A673 (cell line): ENCODE measurements at regions not wholly inside any gene's neighbourhood (a gene's known extent, or its start where the extent isn't known, plus 50 kb on each side); places are given as distances from the start of the nearest gene placed in this dataset.
"Not testable (repeated sequence)": the region's sequence is repeated elsewhere in the genome, so short reads cannot be mapped to it uniquely, and the experiment has no call there.

Source experiments
- BruUV-seq: library from RNA; stranded (reverse); fragments of 400-500 nt; replicated peaks from 2 replicates; lab custom pipeline; 2021; lab: Mats Ljungman, UMichigan
- CTCF ChIA-PET: fragments of 300-600 bp; sonication (Branson Sonifier 250); formaldehyde crosslinking; loops from one replicate; lab custom pipeline; 2022; ENCODE audit warnings: antibody characterized with exemption; lab: Charles Lee
- POLR2A ChIA-PET: fragments of 300-600 bp; sonication (Branson Sonifier 250); formaldehyde crosslinking; loops from one replicate; lab custom pipeline; 2022; ENCODE audit warnings: antibody characterized with exemption; ENCODE audit not compliant: low non-redundant PET; lab: Charles Lee
- DNase-seq: peaks from one replicate; pipeline ENCODE4 v3.0.0-alpha.2; 2015; ENCODE audit warnings: low spot score
- H3K27ac ChIP-seq: fragments of 200-600 bp; sonication (generic); 2 replicates; pipeline ENCODE4 v1.5.1; 2016; ENCODE audit warnings: mixed run types, low read depth, mild to moderate bottlenecking, mixed read lengths, antibody characterized with exemption, low read length; ENCODE audit not compliant: poor library complexity, severe bottlenecking
- H3K27me3 ChIP-seq: fragments of 200-600 bp; sonication (generic); replicated peaks from 2 replicates; pipeline ENCODE4 v1.6.1; 2017; ENCODE audit warnings: mixed run types, low read depth, mild to moderate bottlenecking, mixed read lengths, antibody characterized with exemption, low read length; ENCODE audit not compliant: insufficient read depth, poor library complexity
- H3K36me3 ChIP-seq: fragments of 200-600 bp; sonication (generic); 2 replicates; pipeline ENCODE4 v1.6.1; 2016; ENCODE audit warnings: mixed run types, mild to moderate bottlenecking, mixed read lengths, antibody characterized with exemption, low read length; ENCODE audit not compliant: insufficient read depth, poor library complexity, severe bottlenecking
- H3K4me1 ChIP-seq: fragments of 200-600 bp; sonication (generic); 2 replicates; pipeline ENCODE4 v1.6.1; 2017; ENCODE audit warnings: mixed run types, mild to moderate bottlenecking, mixed read lengths, antibody characterized with exemption, low read length; ENCODE audit not compliant: insufficient read depth, poor library complexity, severe bottlenecking
- H3K4me3 ChIP-seq: fragments of 200-600 bp; sonication (generic); 2 replicates; pipeline ENCODE4 v1.5.1; 2016; ENCODE audit warnings: low read depth, mixed run types, mild to moderate bottlenecking, mixed read lengths, low read length; ENCODE audit not compliant: poor library complexity, severe bottlenecking
- H3K9me3 ChIP-seq: fragments of 200-600 bp; sonication (generic); 2 replicates; pipeline ENCODE4 v1.6.1; 2016; ENCODE audit warnings: mixed run types, low read depth, mild to moderate bottlenecking, mixed read lengths, antibody characterized with exemption, low read length; ENCODE audit not compliant: poor library complexity, severe bottlenecking
- EZH2 ChIP-seq: fragments of 200-600 bp; sonication (generic); IDR thresholded peaks from 2 replicates; pipeline ENCODE4 v1.6.1; 2017; ENCODE audit warnings: borderline replicate concordance, low read depth, mild to moderate bottlenecking, mixed read lengths, antibody characterized with exemption, low read length; ENCODE audit not compliant: poor library complexity, severe bottlenecking
- intact Hi-C: fragments of 100-400 bp; cut with micrococcal nuclease; formaldehyde crosslinking; loops from one replicate; pipeline ENCODE4 v1.10.0; 2022; ENCODE audit not compliant: unreplicated experiment
- TF ChIP-seq, protein P1 (sequence below): fragments of 300-800, 200-600 bp; sonication (generic); conservative IDR thresholded peaks from 2 replicates; pipeline ENCODE4 v1.5.1; 2017; ENCODE audit warnings: low read depth, mild to moderate bottlenecking, antibody characterized with exemption, low read length, moderate library complexity, mixed read lengths

DNA sequence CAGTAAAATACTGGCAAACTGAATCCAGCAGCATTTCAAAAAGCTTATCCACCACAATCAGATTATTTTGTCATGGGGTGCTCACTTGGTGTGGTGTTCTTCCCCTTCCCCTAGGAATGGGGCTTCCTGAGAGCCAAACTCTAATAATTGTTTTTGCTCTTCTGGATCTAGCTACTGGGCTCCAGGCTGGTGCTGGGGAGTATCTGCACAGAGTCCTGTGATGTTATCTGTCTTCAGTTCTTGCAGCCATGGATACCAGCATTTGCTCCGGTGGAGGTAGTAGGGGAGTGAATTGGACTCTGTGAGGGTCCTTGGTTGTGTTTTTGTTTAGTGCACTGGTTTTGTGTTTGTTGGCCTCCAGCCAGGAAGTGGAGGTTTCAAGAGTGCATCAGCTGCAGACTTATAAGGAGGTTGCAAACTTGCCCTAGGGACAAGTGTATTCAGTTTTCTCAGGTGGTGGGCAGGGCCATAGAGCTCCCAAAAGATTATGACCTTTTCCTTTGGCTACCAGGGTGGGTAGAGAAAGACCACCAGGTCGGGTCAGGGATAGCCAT lies 308.5 kb upstream of the MAGI2 start:
- BruUV-seq: no TSS peak
- CTCF ChIA-PET: no interaction called here

DNA sequence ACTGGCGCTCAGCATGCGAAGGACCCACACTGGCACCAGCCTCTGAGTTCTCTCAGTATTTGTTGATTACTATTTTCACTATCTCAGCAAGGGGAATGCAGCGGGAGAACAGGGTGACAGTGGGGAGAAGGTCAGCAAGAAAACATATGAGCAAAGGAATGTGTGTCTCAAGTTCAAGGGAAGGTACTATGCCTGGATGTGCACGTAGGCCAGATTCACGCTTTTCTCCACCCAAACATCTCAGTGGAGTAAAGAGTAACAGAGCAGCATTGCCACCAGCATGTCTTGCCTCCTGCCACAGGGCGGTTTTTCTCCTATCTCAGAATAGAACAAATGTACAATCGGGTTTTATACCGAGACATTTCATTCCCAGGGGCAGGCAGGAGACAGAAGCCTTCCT lies 297.5 kb upstream of the MAGI2 start:
- DNase-seq, H3K9me3 ChIP-seq, H3K27ac ChIP-seq, H3K27me3 ChIP-seq, BruUV-seq, POLR2A ChIA-PET, H3K36me3 ChIP-seq, CTCF ChIA-PET, H3K4me1 ChIP-seq, intact Hi-C loops, H3K4me3 ChIP-seq: not testable (repeated sequence)

More for the DNA sequence above, 308.5 kb upstream of the MAGI2 start:
- TF ChIP-seq, protein P1, sequence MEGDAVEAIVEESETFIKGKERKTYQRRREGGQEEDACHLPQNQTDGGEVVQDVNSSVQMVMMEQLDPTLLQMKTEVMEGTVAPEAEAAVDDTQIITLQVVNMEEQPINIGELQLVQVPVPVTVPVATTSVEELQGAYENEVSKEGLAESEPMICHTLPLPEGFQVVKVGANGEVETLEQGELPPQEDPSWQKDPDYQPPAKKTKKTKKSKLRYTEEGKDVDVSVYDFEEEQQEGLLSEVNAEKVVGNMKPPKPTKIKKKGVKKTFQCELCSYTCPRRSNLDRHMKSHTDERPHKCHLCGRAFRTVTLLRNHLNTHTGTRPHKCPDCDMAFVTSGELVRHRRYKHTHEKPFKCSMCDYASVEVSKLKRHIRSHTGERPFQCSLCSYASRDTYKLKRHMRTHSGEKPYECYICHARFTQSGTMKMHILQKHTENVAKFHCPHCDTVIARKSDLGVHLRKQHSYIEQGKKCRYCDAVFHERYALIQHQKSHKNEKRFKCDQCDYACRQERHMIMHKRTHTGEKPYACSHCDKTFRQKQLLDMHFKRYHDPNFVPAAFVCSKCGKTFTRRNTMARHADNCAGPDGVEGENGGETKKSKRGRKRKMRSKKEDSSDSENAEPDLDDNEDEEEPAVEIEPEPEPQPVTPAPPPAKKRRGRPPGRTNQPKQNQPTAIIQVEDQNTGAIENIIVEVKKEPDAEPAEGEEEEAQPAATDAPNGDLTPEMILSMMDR: no peak
- no peak for TF ChIP-seq EZH2
- Histone ChIP-seq H3K27ac (no peak overlapping the region), H3K4me1 (no peaks in the 10 kb centered on the region), H3K36me3 (no peaks in the 10 kb centered on the region), H3K4me3 (no peak overlapping the region), H3K9me3 (no peaks in the 10 kb centered on the region), H3K27me3 (peaks cover 4% of the 10 kb centered on the region)
- DNase-seq: no peak
- intact Hi-C loops: no loop called here
- POLR2A ChIA-PET: no interaction called here

DNA sequence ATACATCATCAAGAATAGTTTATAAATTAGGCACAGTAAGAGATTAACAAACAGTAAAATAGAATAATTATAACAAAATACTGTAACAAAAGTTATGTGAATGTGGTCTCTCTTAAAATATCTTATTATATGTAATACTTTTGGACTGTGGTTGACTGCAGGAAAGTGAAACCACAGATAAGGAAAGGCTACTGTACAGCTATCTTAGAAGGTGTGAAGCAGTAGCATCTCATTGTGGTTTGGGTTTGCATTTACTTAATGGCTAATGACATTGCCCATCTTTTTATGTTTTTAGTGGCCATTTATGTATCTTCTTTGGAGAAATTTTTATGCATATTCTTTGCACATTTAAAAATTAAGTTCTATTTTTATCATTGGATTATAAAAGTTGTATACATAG lies 296.4 kb upstream of the MAGI2 start:
- POLR2A ChIA-PET: no interaction called here
- Histone ChIP-seq H3K36me3 (no peaks in the 10 kb centered on the region), H3K27ac (no peak overlapping the region), H3K4me3 (no peak overlapping the region), H3K4me1 (no peaks in the 10 kb centered on the region), H3K27me3 (peaks cover 5% of the 10 kb centered on the region), H3K9me3 (no peaks in the 10 kb centered on the region)
- BruUV-seq: no TSS peak
- intact Hi-C loops: no loop called here
- CTCF ChIA-PET: no interaction called here
- DNase-seq: no peak
- no peak for TF ChIP-seq EZH2
- TF ChIP-seq, protein P1: no peak

DNA sequence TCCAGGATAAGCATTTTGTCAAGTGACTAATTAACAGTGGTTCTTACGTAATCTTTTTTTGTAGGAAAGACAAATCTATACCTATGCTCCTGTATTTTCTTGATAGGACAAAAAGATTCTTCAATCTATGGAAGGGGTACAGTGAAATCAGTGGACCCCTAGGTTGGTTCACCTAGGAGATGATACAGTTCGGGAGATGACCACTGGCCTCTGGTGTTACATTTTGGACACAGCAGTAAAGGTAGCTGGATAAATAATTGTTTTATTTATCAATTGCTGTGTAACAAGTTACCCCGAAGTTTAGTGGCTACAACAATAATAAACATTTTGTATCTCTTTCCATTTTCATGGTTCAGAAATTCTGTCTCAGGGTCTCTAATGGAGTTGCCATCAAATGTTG lies 288.2 kb upstream of the MAGI2 start:
- H3K4me1 ChIP-seq: no peaks in the 10 kb centered on the region
- no peak for TF ChIP-seq EZH2
- TF ChIP-seq, protein P1: 0 out of 2 replicates have a peak, but pooled peaks have one; percentile 16
- no peaks in the 10 kb centered on the region for H3K9me3 ChIP-seq
- H3K36me3 ChIP-seq: no peaks in the 10 kb centered on the region
- no peak for DNase-seq
- POLR2A ChIA-PET: no interaction called here
- no peak overlapping the region for H3K27ac ChIP-seq
- no peak overlapping the region for H3K4me3 ChIP-seq
- H3K27me3 ChIP-seq: peaks cover 11% of the 10 kb centered on the region
- no TSS peak for BruUV-seq
- CTCF ChIA-PET: no interaction called here
- intact Hi-C loops: no loop called here
